IPS-NIHi7 (cell line): ENCODE measurements at regions not wholly inside any gene's neighbourhood (a gene's known extent, or its start where the extent isn't known, plus 50 kb on each side); places are given as distances from the start of the nearest gene placed in this dataset.

Experiments
- DNase-seq: peaks from one replicate; pipeline ENCODE4 v3.0.0; 2012; ENCODE audit warnings: mixed read lengths; ENCODE audit errors: extremely low spot score

- DNase-seq: no peak
Measured at GRCh38 chr10:123523833-123524232, 142.3 kb upstream of the GPR26 start.

- no peak for DNase-seq
Measured at GRCh38 chr10:123526356-123527064, 139.6 kb upstream of the GPR26 start.

GRCh38 chr10:123527151-123527550 is 139.0 kb upstream of the GPR26 start:
- no peak for DNase-seq

- no peak for DNase-seq
Measured at GRCh38 chr10:123529146-123529760, 136.9 kb upstream of the GPR26 start.

- DNase-seq: no peak
Measured at GRCh38 chr10:123530166-123530870, 135.8 kb upstream of the GPR26 start.

- no peak for DNase-seq
Measured at GRCh38 chr10:123535386-123535785, 130.8 kb upstream of the GPR26 start.

GRCh38 chr10:123536176-123536845 is 129.8 kb upstream of the GPR26 start:
- no peak for DNase-seq

GRCh38 chr10:123537188-123537961 is 128.8 kb upstream of the GPR26 start:
- DNase-seq: no peak

- DNase-seq: peak; percentile 51
Measured at GRCh38 chr10:123538401-123539320, 127.5 kb upstream of the GPR26 start.

- DNase-seq: no peak
Measured at GRCh38 chr10:123544986-123545385, 121.2 kb upstream of the GPR26 start.

GRCh38 chr10:123548770-123549169 is 117.4 kb upstream of the GPR26 start:
- no peak for DNase-seq

- DNase-seq: no peak
Measured at GRCh38 chr10:123549761-123550454, 116.2 kb upstream of the GPR26 start.

GRCh38 chr10:123550675-123551096 is 115.5 kb upstream of the GPR26 start:
- no peak for DNase-seq

- no peak for DNase-seq
Measured at GRCh38 chr10:123551259-123551658, 114.9 kb upstream of the GPR26 start.

- no peak for DNase-seq
Measured at GRCh38 chr10:123552760-123553554, 113.2 kb upstream of the GPR26 start.

- no peak for DNase-seq
Measured at GRCh38 chr10:123553810-123554430, 112.2 kb upstream of the GPR26 start.

- DNase-seq: no peak
Measured at GRCh38 chr10:123554656-123555055, 111.5 kb upstream of the GPR26 start.

GRCh38 chr10:123555616-123556015 is 110.5 kb upstream of the GPR26 start:
- no peak for DNase-seq

GRCh38 chr10:123556049-123556448 is 110.1 kb upstream of the GPR26 start:
- DNase-seq: no peak
